ENCODE measurements at regions not wholly inside any gene's neighbourhood (a gene's known extent, or its start where the extent isn't known, plus 50 kb on each side); places are given as distances from the start of the nearest gene placed in this dataset.

GRCh38 chr15:100708916-100709315 is 106.5 kb downstream of the ASB7 start:
- Histone ChIP-seq H3K9me3 (ENCODE audit: control insufficient read depth, insufficient read depth, low read depth, low read length) (no peaks in the 10 kb centered on the region), H3K36me3 (ENCODE audit: control insufficient read depth in 2 of 2, insufficient read depth in 1 of 2, low read length in 2 of 2) (no peaks in the 10 kb centered on the region), H3K27ac (ENCODE audit: extremely low read depth, low read depth, low read length) (no peak overlapping the region), H3K4me1 (ENCODE audit: control insufficient read depth, insufficient read depth, low read length) (no peaks in the 10 kb centered on the region), H3K4me3 (ENCODE audit: low read depth, low read length) (no peak overlapping the region)
- TF ChIP-seq ZNF354C (tag by site-specific recombination; IDR thresholded peaks at IDR 0.05; ENCODE audit: borderline replicate concordance, low read depth) = no peak
- TF ChIP-seq PRDM1 (tag by site-specific recombination; IDR thresholded peaks at IDR 0.05) = no peak
- TF ChIP-seq ZNF155 (tag by site-specific recombination; IDR thresholded peaks at IDR 0.05) = no peak
- TF ChIP-seq ZNF645 (tag by site-specific recombination; IDR thresholded peaks at IDR 0.05) = no peak
- TF ChIP-seq ZNF747 (tag by site-specific recombination; IDR thresholded peaks at IDR 0.05) = no peak
- TF ChIP-seq HOXC10 (CRISPR knock-in tag; IDR thresholded peaks at IDR 0.05) = no peak
- TF ChIP-seq ZNF202 (tag by site-specific recombination; IDR thresholded peaks at IDR 0.05; ENCODE audit: borderline replicate concordance) = no peak
- no peak for TF ChIP-seq FEZF1 (tag by site-specific recombination; IDR thresholded peaks at IDR 0.05)
- TF ChIP-seq ZNF560 (tag by site-specific recombination; IDR thresholded peaks at IDR 0.05; ENCODE audit: borderline replicate concordance) = no peak
- ChIA-PET CTCF (no interaction called here), POLR2A (no interaction called here)

GRCh38 chr15:100710222-100710621 is 107.8 kb downstream of the ASB7 start:
- CTCF ChIA-PET = no interaction called here
- Histone ChIP-seq H3K4me1 (ENCODE audit: control insufficient read depth, insufficient read depth, low read length) (no peaks in the 10 kb centered on the region), H3K4me3 (ENCODE audit: low read depth, low read length) (no peak overlapping the region), H3K36me3 (ENCODE audit: control insufficient read depth in 2 of 2, insufficient read depth in 1 of 2, low read length in 2 of 2) (no peaks in the 10 kb centered on the region), H3K27ac (ENCODE audit: extremely low read depth, low read depth, low read length) (no peak overlapping the region), H3K9me3 (ENCODE audit: control insufficient read depth, insufficient read depth, low read depth, low read length) (no peaks in the 10 kb centered on the region)
- POLR2A ChIA-PET = no interaction called here
- TF ChIP-seq EGR2 (tag by site-specific recombination; IDR thresholded peaks at IDR 0.05; ENCODE audit: low read depth) (0 out of 2 replicates have a peak, but pooled peaks have one; percentile 10), ZNF175 (tag by site-specific recombination; IDR thresholded peaks at IDR 0.05) (no peak)

- H3K36me3 ChIP-seq (ENCODE audit: control insufficient read depth in 2 of 2, insufficient read depth in 1 of 2, low read length in 2 of 2) = no peaks in the 10 kb centered on the region
- CTCF ChIA-PET = interaction anchor here (1.2 to 1.5 kb wide), 2 partner anchors 155 to 162 kb away, joined by 3 read pairs; no protein-coding TSS in a partner anchor
- H3K4me3 ChIP-seq (ENCODE audit: low read depth, low read length) = no peak overlapping the region
- H3K4me1 ChIP-seq (ENCODE audit: control insufficient read depth, insufficient read depth, low read length) = no peaks in the 10 kb centered on the region
- no peak overlapping the region for H3K27ac ChIP-seq (ENCODE audit: extremely low read depth, low read depth, low read length)
- H3K9me3 ChIP-seq (ENCODE audit: control insufficient read depth, insufficient read depth, low read depth, low read length) = no peaks in the 10 kb centered on the region
- POLR2A ChIA-PET = no interaction called here
- TF ChIP-seq ZSCAN23 (tag by site-specific recombination; IDR thresholded peaks at IDR 0.05) = no peak
- TF ChIP-seq ZBTB10 (tag by site-specific recombination; IDR thresholded peaks at IDR 0.05) = no peak
- TF ChIP-seq ZBTB11 (tag by site-specific recombination; conservative IDR thresholded peaks at IDR 0.05; ENCODE audit: low read depth) = no peak
- no peak for TF ChIP-seq ZNF513 (tag by site-specific recombination; IDR thresholded peaks at IDR 0.05)
- TF ChIP-seq ZBTB1 (tag by site-specific recombination; IDR thresholded peaks at IDR 0.05) = no peak
- TF ChIP-seq ZNF707 (tag by site-specific recombination; IDR thresholded peaks at IDR 0.05) = no peak
- no peak for TF ChIP-seq ZNF138 (tag by site-specific recombination; IDR thresholded peaks at IDR 0.05; ENCODE audit: borderline replicate concordance)
- no peak for TF ChIP-seq MYNN (tag by site-specific recombination; IDR thresholded peaks at IDR 0.05; ENCODE audit: borderline replicate concordance)
These were observed 108.5 kb downstream of the ASB7 start for GRCh38 chr15:100710744-100711515.

All from HEK293 (cell line).